ENCODE measurements at regions not wholly inside any gene's neighbourhood (a gene's known extent, or its start where the extent isn't known, plus 50 kb on each side); places are given as distances from the start of the nearest gene placed in this dataset.

- DNase-seq: no peak
Measured at GRCh38 chr1:104856518-104856917, 1106.8 kb downstream of the AMY1C start.

DNA sequence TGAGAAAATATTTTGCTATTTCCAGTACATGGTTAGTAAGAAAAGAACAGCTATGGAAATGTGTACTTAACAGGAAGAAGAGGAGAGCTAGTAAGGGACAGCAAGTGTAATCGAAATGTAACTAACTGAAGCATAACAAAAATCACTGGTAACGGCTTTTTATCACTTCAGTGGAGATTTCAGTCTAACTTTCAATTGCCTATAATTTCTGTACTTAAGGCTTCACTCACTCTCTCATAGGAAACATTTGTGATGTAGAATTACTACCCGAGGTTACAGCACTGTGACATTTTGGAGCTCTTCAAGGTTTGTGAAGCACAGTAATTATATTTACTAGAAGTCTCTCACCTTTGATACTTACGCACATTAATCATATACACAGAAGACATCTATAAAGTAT, 1119.1 kb downstream of the AMY1C start:
- DNase-seq: no peak

- no peak for DNase-seq
Measured at GRCh38 chr1:104874044-104874443, 1124.3 kb downstream of the AMY1C start.

DNA sequence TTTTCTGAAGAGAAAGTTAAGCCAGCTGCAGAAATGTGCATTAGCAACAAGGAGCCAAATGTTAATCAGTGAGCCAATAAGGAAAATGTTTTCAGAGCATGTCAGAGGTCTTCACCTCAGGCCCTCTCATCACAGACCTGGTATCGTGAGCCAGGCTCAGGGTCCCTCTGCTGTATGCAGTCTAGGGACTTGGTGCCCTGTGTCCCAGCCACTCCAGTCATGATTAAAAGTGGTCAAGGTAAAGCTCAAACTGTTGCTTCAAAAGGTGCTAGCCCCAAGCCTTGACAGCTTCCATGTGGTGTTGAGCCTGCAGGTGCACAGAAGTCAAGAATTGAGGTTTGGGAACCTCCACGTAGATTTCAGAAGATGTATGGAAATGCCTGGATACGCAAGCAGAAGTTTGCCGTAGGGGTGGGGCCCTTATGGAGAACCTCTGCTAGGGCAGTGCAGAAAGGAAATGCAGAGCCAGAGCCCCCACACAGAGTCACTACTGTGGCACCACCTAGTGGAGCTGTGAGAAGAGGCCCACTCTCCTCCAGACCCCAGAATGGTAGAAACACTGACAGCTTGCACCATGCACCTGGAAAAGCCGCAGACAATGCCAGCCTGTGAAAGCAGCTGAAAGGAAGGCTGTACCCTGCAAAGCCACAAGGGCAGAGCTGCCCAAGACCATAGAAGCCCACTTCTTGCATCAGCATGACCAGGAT, 1128.7 kb downstream of the AMY1C start:
- no peak for DNase-seq

DNA sequence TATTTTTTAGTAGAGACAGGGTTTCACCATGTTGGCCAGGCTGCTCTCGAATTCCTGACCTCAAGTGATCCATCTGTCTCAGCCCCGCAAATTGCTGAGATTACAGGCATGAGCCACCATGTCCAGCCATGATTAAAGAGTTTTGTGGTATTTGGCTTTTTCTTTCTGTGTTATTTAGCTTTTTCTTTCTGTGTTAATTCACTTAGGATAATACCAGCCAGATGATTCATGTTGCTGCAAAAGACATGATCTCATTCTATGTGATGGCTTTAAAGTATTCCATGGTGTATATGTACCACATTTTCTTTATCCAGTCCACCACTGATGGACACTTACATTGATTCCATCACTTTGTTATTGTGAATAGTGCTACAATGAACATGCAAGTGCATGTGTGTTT, 1135.2 kb downstream of the AMY1C start:
- DNase-seq: no peak

DNA sequence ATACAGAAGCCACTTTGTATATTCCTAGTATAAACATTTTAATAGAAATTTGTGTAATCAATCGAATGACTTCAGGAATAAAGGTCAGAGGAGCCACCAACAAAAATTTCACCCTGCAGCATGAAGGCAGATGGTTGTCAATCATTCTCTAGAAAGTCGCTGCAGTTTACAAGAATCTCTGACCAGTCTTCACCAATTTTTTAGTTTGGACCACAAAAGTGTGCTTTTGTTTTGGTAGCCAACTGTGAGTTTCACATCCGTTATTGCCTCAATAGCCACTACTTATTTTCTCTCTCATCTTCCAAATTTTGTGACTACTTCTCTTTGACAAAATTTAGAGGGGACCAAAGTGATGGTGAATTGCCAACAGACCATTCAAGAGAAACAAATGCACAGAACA, 1155.6 kb downstream of the AMY1C start:
- no peak for DNase-seq

- DNase-seq: no peak
Measured at GRCh38 chr1:104906141-104906540, 1156.4 kb downstream of the AMY1C start.

GRCh38 chr1:104919188-104919587, 1169.5 kb downstream of the AMY1C start:
- no peak for DNase-seq

DNA sequence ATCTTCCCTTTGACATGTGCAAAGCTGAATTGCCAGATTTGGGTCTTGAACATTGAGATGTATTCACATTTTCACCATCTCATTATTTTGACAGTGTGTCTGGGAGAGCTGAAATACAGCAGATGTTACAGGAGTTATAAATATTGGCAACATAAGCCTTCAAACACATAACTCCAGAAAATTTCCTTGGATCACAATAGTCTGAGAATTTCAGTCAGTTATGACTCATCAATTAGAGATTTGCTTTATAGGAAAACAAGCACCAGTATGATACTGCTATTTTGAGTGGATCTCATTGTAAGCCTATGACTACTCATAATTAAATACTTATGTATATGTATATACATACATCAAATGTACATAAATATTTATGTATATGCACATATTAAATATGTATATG, 1171.8 kb downstream of the AMY1C start:
- DNase-seq: no peak

GRCh38 chr1:104923075-104923474, 1173.4 kb downstream of the AMY1C start:
- no peak for DNase-seq

DNA sequence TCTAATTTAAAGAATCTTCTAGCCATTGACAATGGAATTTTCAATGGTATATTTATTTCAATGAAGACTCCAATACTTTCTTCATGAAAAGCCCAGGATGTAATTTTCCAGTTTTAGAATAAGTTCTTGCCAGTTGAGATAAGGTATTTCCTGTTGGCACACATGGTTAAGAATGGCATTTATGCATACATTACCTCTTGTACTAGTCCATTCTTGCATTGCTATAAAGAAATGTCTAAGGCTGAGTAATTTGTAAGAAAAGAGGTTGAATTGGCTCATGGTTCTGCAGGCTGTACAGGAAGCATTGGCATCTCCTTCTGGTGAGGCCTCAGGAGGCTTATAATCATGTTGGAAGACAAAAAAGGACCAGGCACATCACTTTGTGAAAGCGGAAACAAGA, 1179.6 kb downstream of the AMY1C start:
- DNase-seq: no peak

DNA sequence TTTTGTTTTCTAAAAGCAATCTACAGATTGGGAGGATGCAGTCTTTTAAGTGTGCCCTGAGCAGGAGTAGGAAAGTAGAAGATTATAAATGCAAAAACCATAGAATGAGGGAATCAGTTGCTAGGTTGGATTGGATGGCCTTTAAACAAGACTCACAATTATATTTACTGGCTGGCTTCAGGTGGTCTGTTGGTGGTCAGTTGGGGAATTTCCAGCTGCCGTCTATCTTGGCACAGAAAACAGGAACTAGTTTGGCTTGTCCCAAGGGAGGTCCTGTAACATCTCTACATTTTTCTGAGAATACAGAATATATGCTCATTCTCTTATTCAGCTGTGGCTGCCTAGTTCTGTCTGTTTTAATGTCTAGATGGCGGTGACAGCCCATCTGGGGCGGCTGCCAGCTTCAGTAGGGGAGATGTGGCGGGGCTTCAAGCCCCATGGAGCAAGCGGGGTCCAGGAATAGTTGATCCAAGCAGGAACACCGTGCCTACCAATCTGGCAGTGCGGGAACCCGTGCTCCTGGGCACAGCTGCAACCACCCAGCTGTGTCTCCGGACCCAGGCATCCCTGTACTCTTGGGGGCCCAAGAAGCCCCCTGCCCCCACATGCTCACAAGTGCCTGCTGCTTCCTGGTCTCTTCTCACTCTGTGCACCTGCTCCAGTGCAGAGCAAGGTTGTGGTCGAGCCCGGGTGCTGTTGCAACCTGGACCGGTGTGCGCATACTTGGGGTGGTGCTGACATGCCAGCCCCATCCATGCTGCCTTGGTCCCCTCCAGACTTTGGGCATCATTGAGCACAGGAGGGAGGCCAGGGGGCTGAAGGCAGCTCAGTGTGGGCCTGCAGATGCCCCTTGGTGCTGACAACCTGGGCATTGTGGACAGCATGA, 1182.6 kb downstream of the AMY1C start:
- DNase-seq: no peak

DNA sequence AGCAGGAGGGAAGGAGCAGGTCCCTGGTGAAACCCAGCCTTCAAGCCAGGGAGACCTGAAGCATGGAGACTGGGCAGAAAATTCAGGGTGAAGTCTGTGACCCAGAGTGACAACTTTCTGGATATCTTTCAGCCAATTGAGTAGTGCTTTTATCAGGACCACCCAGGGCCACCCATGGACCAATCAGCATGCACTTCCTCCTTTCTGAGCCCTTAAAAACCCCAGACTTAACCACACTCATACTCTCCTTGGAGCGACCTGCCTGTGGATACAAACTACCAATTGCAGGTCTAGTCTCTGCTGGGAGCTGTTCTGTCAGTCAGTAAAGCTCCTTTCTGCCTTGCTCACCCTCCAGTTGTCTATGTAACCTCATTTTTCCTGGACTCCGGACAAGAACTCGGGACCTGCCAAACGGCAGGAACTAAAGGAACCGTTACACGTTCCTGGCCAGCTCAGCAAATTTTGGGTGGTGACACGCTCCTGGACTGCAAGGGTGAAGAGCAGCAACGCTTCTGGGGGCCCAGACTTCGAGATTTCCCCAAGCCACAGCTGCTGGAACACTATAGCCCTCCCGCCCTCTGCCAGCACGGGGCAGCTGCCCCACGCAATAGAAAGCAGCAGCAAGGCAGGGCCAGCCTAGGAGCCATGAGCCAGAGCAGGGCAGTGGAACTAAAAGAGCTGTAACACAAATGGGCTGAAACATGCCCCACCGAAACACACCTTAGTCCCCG, 1183.4 kb downstream of the AMY1C start:
- DNase-seq: no peak

DNA sequence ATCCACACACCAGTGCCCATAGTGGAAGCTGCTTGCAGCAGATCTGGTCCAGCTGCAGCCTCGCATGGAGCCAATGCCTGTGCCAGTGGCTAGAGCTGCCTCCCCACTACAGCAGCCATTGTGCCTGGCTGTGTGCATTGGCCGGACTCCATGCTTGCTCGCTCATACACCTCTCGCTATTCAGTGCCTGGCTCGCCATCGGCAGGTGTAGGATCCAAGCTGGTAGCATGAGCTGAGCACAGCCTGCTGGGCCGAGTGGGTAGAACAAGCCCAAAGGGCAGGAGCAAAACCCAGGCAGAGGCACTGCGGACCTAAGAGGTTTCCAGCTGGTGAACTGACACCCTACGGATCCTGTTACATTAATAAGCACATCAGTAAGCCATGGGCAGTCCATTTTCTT, 1184.1 kb downstream of the AMY1C start:
- no peak for DNase-seq

- DNase-seq: no peak
Measured at GRCh38 chr1:104945406-104945805, 1195.7 kb downstream of the AMY1C start.

- no peak for DNase-seq
Measured at GRCh38 chr1:104946558-104947210, 1197.0 kb downstream of the AMY1C start.

DNA sequence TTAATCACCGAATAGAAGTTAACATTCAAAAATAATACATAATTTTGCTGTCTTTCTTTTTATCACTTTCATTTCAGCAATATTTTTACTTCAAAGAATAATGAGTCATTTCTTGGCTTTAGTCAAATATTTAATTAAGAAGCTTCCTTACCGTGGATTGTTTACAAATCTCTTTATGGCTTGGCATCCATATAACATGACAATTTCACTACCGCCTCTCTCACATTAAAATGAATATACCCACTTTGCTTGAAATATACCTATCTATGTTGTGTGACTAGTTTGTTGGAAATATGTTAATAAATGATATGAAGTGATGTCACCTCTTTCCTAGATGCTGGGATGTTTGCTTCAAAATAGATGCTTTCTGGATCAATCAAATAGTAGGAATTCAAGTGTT, 1203.9 kb downstream of the AMY1C start:
- no peak for DNase-seq

DNA sequence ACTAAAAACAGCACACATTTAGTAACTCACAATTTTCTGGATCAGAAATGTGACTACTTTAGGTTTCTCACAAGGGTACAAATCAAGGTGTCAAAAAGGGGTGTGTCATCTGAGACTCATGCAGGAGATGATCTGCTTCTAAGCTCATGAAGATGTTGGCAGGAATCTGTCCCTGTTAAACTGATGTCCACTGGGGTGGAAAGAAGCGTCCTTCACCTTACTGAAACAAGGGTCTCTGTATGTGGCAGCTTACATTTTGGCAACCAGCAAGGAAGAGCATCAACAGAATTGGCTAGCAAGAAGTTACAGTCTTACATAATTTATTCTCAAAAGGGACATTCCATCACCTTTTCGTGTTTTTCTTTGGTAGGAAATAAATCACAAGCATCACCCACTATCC, 1223.8 kb downstream of the AMY1C start:
- DNase-seq: no peak

- no peak for DNase-seq
Measured at GRCh38 chr1:104979651-104980050, 1230.0 kb downstream of the AMY1C start.

GRCh38 chr1:104987210-104987609, 1237.5 kb downstream of the AMY1C start:
- no peak for DNase-seq

GRCh38 chr1:104989012-104989411, 1239.3 kb downstream of the AMY1C start:
- DNase-seq: no peak

DNA sequence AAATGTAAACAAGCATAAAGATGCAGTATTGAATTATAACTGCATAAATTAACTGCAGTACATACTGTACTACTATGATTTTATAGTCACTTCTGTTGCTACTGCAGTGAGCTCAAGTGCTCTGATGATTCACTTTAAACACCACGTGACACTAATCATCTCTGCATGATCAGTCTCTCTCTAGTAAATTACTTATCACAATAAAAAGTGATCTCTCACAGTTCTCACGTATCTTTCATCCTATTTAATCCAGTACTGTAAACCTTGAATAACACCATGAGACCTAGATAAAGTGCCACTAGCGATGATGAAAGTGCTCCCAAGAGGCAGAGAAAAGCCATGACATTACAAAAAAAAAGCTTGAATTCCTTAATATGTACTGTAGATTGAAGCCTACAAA, 1242.0 kb downstream of the AMY1C start:
- DNase-seq: no peak

DNA sequence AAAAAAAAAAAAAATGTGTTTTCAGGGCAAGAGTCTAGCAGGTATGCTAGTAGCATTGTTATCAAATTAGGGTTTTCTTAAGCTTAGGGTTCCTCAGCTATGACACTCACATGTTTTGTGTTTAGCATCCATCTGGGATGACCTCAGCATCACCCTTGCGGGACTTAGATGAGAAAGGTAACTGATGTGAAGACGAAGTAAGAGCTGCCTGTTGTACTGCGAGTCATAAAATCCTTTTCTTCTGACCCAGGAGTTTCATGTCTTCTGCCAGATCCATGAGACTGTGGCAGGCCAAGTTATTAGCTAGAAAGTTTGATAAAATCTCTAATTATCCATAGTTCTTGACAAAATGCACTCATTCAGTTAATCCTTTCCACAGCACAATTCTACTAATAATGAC, 1251.1 kb downstream of the AMY1C start:
- no peak for DNase-seq

Data from activated T-cell treated with anti-CD3 and anti-CD28 coated beads, Interleukin-2, amount 50 U/mL, for 48 hours (primary cell).